ENCODE measurements at regions not wholly inside any gene's neighbourhood (a gene's known extent, or its start where the extent isn't known, plus 50 kb on each side); places are given as distances from the start of the nearest gene placed in this dataset.
A peak's percentile ranks its signal among the peaks of the same experiment; 100 is the strongest.

- DNase-seq: no peak
Observed at GRCh38 chr15:98203872-98204660, 243.6 kb downstream of the ARRDC4 start.

- DNase-seq: no peak
Observed at GRCh38 chr15:98207928-98208327, 247.4 kb downstream of the ARRDC4 start.

- no peak for DNase-seq
Observed at GRCh38 chr15:98213346-98213979, 253.0 kb downstream of the ARRDC4 start.

DNA sequence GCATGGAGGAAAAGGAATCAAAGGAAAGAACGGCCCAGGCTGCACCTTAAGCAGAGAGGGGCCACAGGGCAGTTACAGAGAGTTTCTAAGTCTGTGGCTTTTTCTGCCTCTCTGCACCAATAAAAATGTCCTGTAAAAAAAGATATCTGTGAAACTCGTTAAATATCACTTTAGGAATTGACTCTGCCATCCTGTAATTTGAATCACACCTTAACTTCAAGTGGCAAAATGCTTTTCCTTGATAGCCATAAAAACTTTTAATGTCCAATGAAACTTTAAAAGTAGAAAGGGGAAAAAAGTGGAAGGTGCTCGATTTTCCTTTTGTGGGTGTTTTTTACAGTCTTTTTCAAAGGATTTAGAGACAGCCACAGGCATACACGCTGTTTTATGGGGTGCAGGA lies 255.7 kb downstream of the ARRDC4 start:
- no peak for DNase-seq

- no peak for DNase-seq
Observed at GRCh38 chr15:98217356-98217755, 256.9 kb downstream of the ARRDC4 start.

GRCh38 chr15:98221144-98221543 lies 260.6 kb downstream of the ARRDC4 start:
- no peak for DNase-seq

DNA sequence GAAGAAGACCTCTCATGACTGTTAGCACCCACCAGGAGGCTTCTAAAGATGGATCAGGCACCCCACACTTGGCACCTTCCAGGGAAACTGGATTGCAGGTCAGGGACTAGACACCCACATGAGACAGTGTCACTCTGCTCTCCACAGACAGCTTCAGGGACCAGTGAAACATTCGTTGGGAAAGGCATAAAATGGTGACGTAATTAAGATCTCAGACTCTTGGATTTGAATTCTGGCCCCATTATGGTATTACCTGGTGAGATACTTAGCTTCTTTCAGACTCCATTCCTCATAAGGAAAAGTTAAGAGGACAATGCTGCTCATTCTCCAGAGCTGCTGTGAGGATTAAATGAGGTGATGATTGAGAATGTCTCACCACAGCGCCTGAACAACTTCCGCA lies 261.1 kb downstream of the ARRDC4 start:
- DNase-seq: no peak

DNA sequence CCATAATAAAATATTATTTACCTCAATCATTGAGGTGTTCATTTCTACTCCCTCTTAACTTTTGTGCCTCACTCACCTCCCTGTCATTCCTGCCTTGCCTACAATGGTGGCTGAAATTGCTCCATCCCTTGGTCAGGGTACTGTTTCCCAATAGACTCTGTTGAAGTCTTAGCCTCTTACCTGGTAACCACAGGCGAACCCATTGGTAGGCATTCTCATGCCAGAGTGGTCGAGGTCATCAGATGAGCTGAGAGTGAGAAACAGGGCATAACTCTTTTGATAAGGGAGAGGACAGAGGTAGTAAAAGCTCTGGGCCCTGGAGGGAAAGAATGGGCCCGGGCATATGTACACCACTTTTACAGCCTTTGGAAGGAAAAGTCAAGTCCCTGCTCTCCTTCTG lies 265.6 kb downstream of the ARRDC4 start:
- no peak for DNase-seq

DNA sequence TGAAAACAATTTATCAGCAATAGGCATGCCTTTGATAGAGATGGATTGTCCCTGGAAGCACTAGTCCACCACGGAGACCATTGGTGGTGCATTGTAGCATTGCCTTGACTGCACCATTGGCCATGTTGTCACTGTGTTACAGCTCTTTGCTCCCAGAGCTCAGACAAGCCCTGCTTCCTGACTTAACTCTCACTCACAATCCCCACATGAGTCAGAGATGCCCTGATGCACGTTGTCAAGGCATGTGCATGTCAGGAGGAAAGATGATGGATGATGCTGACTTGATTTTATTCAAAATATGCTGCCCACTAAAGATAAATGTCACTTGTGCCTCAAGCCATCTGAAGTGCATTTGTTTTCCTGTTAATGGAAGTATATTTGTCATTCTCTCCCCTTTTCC lies 266.1 kb downstream of the ARRDC4 start:
- no peak for DNase-seq

- no peak for DNase-seq
Observed at GRCh38 chr15:98228846-98229245, 268.3 kb downstream of the ARRDC4 start.

DNA sequence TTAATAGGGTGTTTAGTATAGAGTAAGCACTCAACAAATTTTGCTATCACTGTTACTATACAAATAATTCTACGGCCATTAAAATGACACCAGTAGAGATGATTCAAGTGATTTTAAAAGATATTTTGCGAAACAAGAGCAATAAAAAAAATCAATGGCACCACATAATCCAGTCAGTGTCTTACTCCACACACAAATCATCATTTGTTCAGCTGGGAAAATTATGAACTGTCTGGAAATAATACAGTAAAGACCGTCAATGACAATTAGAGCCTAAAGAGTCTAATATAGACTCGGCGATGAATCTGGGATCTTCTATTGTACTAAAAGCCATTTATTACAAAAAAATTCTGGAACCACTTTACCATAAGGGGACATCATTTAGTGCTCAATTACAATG lies 270.5 kb downstream of the ARRDC4 start:
- DNase-seq: no peak

GRCh38 chr15:98231696-98232440 lies 271.4 kb downstream of the ARRDC4 start:
- DNase-seq: no peak

GRCh38 chr15:98232761-98233160 lies 272.3 kb downstream of the ARRDC4 start:
- no peak for DNase-seq

- peak; percentile 48 for DNase-seq
Observed at GRCh38 chr15:98233873-98234272, 273.4 kb downstream of the ARRDC4 start.

DNA sequence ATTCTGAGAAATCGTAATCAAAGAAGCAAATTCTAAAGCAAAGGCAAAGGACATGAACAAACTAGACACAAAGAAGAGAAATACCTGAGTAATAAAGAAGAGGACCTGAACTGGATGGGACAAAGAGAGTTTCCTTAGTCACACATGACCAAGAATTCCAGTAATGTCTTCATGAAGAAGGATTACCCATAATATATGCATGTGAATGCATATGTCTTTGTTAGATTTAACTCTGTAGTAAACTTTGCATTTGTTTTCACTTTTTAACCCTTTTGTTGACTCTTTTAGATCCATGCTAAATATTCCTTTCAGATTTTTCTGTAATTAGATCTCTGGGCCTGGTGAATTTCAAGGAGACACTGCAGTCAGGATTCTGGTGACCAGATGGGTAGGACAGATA lies 279.8 kb downstream of the ARRDC4 start:
- DNase-seq: no peak

GRCh38 chr15:98241032-98241554 lies 280.6 kb downstream of the ARRDC4 start:
- peak; percentile 23 for DNase-seq

DNA sequence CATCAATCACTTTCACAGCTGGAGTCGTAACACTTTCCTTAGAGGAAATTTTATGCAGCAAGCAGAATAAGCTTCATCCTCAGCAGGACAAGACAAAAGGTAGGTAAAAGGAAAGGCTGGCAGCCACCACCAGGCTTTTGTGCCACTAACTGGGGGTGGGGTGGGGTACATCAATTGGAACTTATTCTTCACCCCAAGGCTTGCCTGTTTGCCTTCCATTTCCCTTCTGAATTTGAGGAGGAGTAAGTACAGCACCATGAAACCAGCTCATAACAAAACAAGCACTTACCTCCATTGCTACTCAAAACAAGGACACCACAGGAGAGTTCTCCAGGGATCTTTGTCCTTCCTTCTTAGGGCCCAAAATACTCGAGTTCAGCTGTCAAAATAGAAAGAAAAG lies 296.8 kb downstream of the ARRDC4 start:
- no peak for DNase-seq

GRCh38 chr15:98263787-98264186 lies 303.3 kb downstream of the ARRDC4 start:
- DNase-seq: no peak

DNA sequence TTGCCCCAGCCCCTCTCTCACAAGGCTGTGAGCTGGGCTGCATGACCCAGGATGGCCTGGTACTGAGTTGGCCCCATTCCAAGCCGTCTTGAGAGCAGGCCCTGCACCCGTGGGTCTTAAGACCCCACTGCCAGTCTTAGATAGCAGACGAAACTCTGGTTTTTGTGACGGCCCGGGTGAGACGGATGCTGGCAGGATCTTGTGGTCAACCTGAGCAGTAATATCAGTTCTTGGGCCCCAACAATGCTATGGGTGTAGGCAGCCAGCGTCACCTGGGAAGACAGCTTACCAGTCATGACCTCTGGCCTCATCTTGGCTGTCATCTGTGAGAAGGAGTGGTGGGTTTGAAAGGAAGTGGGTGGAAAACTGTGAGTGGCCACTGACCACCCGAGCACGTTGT lies 305.8 kb downstream of the ARRDC4 start:
- no peak for DNase-seq

GRCh38 chr15:98268163-98268562 lies 307.7 kb downstream of the ARRDC4 start:
- no peak for DNase-seq

- no peak for DNase-seq
Observed at GRCh38 chr15:98272625-98273024, 312.1 kb downstream of the ARRDC4 start.

DNA sequence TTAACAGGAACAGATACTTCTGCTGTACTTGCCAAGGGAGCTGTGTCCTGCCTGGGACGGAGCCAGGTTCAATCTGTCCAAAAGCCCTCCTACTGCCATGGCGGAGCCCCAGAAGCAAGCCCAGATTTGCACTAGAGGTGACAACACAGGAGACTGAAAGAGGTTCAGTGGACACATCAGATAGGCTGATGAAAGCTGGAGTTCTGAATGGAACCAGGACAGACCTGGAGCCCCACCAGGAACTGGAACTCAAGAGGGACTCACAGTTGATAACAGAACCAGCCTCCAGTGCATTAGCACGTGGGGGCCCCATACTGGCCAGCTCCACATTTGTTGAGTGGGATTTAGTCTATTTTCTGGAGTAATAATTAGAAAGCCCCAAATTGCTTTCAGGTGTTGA lies 315.5 kb downstream of the ARRDC4 start:
- DNase-seq: no peak

DNA sequence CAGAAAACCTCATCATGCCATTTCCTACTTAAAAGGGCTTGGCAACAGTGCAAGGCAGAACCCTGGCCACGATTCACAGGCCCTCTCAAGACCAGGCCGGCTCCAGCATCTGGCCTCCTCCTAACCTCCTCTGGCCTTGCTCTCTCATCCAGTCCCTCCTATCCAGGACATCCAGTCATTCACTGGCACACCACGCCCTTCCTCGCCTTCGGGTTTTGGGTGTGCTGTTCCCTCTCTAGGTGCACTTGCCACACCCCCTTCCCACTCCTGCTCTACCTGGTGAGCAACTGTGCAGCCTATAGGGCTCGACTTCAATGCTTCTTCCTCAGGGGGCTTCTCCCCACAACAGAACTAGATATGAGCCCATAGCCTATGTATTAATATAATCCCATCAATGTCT lies 317.1 kb downstream of the ARRDC4 start:
- no peak for DNase-seq
